ENCODE measurements at regions not wholly inside any gene's neighbourhood (a gene's known extent, or its start where the extent isn't known, plus 50 kb on each side); places are given as distances from the start of the nearest gene placed in this dataset.

DNA sequence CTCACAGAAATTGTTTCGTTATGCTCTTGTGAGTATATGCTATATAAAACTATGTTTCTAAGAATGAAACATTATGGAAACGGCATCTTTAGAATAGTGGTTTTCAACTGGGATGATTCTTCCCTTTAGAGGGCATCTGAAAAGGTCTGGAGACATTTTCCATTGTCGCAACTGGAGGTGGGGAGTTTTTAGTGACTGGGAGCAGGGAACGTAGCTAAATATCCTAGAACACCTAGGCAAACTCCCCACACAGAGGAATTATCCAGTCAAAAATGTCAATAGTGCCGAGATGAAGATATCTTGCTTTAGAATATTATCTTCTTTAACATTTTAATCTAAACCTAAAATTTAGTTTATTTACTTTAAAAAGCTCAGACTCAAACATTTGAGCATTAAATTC lies 486.1 kb upstream of the FOXG1 start:
- TF ChIP-seq, protein P1, sequence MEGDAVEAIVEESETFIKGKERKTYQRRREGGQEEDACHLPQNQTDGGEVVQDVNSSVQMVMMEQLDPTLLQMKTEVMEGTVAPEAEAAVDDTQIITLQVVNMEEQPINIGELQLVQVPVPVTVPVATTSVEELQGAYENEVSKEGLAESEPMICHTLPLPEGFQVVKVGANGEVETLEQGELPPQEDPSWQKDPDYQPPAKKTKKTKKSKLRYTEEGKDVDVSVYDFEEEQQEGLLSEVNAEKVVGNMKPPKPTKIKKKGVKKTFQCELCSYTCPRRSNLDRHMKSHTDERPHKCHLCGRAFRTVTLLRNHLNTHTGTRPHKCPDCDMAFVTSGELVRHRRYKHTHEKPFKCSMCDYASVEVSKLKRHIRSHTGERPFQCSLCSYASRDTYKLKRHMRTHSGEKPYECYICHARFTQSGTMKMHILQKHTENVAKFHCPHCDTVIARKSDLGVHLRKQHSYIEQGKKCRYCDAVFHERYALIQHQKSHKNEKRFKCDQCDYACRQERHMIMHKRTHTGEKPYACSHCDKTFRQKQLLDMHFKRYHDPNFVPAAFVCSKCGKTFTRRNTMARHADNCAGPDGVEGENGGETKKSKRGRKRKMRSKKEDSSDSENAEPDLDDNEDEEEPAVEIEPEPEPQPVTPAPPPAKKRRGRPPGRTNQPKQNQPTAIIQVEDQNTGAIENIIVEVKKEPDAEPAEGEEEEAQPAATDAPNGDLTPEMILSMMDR (conservative IDR thresholded peaks at IDR 0.05; ENCODE audit: low read length) = no peak
- DNase-seq (ENCODE audit: low read depth) = no peak

DNA sequence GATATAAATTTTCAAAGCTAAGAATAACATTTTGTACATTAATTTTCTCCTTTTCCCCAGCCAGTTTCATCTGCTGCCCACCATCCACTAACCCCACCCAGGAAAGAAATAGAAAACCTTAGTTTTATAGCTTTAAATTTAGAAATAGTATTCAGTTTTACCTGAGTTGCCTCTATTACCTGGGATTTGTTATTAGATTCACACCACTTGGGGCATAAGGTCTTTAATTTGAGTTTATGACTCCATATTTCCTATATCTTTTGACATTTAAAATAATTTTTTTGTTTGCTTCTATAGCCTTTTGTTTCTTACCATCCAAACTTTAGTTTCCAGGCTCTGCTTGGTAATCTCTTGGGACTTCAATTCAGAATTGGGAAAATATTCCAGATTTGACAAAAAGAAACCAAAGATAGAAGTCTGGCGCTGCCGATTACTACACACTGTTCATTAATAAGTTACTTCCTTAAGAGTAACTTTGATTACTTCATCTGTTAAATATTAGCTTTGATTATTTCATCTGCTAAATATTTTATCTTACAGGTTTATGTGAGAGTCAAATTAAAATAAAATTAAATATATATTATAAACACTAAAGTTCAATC lies 485.5 kb upstream of the FOXG1 start:
- TF ChIP-seq, protein P1 (conservative IDR thresholded peaks at IDR 0.05; ENCODE audit: low read length) = no peak
- H3K4me3 ChIP-seq (ENCODE audit: low read length) = no peak overlapping the region
- no peak for DNase-seq (ENCODE audit: low read depth)

More for the DNA sequence above, 486.1 kb upstream of the FOXG1 start:
- H3K4me3 ChIP-seq (ENCODE audit: low read length) = no peak overlapping the region

DNA sequence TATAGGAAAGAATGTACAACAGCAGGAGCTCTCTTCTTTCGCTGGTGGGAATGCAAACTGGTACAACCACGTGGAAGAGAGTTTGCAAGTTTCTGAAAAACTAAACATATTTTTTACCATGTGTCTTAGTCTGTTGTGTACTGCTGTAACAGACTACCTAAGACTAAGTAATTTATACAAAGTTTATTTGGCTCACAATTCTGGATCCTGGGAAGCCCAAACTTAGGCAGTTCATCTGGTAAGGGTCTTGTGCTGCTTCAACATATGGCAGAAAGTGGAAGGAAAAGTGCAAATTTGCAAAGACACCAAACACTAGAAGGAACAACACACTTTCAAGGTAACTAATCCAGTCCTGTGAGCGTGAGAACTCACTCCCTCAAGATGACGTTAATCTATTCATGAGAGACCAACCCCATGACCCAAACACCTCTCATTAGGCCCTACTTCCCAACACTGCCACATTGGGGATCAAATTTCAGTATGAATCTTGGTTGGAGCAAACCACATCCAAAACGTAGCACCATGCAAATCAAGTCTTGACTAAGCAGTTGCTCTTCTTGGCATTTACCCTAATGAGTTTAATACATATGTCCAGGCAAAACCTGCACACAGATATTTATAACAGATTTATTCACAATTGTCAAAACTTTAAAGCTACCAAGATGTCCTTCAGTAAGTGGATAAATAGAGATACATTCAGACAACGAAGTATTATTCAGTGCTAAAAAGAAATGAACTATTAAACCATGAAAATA lies 481.9 kb upstream of the FOXG1 start:
- TF ChIP-seq, protein P1 (conservative IDR thresholded peaks at IDR 0.05; ENCODE audit: low read length) = no peak
- no peak for DNase-seq (ENCODE audit: low read depth)
- H3K4me3 ChIP-seq (ENCODE audit: low read length) = no peak overlapping the region

DNA sequence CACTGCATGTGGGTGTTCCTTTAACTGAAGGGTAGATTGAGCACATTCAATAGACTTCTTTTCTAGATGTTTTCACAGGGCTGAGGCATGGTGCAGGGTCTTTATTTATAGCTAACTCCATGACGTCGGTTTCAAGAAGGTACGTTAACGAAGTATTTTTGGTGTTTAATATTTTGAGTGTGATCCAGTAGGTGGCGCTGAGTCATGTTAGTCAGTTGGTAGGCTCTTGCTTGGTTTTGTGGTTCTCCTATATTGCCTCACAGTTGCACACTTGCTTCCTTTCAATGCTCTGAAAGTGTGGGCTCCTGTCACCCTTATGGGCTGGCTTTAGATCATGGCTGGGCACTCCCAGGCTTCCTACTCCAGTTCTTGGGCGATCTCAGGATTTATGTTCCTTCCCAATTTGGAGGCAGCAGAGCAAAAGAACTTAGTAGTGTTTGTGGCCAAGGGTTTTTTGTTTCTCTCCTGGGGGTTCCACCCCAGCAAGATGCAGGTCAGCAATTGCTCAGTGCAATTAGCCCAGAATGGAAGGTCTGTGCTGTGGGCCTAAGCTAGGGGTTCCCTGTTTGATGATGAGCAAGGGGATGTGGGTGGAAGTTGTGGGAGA lies 471.6 kb upstream of the FOXG1 start:
- H3K4me3 ChIP-seq (ENCODE audit: low read length) = no peak overlapping the region
- TF ChIP-seq, protein P1 (conservative IDR thresholded peaks at IDR 0.05; ENCODE audit: low read length) = no peak
- DNase-seq (ENCODE audit: low read depth) = no peak

DNA sequence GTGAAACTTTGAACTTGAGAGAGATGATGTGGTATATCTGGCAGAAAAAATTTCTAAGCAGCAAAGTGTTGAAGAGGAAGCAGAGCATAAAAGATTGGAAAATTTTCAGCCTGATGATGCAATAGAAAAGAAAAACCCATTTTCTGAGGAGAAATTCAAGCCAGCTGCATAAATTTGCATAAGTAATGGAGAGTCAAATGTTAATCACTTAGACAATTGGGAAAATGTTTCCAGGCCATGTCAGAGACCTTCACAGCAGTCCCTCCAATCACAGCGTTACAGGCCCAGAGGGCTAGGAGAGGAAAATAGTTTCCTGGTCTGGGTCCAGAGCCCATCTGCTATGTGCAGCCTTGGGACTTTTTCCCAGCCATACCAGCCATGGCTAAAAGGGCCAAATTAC lies 469.0 kb upstream of the FOXG1 start:
- no peak for DNase-seq (ENCODE audit: low read depth)
- TF ChIP-seq, protein P1 (conservative IDR thresholded peaks at IDR 0.05; ENCODE audit: low read length) = no peak
- no peak overlapping the region for H3K4me3 ChIP-seq (ENCODE audit: low read length)

DNA sequence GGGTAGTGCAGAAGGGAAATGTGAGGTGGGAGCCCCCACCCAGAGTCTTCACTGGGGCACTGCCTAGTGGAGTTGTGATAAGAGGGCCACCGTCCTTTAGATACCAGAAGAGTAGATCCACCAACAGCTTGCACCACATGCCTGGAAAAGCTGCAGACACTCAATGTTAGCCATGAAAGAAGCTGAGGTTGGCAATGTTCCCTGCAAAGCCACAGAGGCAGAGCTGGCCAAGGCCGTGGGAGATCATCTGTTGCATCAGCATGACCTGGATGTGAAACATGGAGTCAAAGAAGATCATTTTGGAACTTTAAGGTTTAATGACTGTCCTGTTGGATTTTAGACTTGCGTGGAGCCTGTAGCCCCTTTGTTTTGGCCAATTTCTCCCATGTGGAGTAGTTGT lies 468.4 kb upstream of the FOXG1 start:
- TF ChIP-seq, protein P1 (conservative IDR thresholded peaks at IDR 0.05; ENCODE audit: low read length) = no peak
- DNase-seq (ENCODE audit: low read depth) = no peak
- H3K4me3 ChIP-seq (ENCODE audit: low read length) = no peak overlapping the region

DNA sequence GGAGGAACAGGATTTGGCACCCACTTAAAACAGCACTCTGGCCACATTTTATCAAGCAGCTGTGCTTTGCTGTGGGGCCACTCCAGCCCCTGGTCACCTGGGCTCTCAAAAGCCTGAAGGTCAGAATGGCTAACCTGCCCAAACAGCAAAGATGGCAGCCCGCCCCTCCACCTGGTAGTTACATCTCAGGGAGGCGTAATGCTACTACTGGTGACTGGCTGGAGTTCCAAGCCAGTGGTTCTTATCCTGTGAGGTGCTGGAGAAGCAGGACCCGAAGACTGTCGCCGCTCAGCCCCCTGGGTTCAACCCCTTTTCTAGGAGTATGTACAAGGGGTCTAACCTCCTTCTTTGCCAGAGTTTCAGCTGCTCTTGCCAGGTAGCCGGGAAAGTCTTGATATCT lies 467.4 kb upstream of the FOXG1 start:
- no peak overlapping the region for H3K4me3 ChIP-seq (ENCODE audit: low read length)
- TF ChIP-seq, protein P1 (conservative IDR thresholded peaks at IDR 0.05; ENCODE audit: low read length) = no peak
- DNase-seq (ENCODE audit: low read depth) = no peak

All from AG10803 (cell line).